Heart left ventricle (tissue), 13 donors: ENCODE measurements at regions not wholly inside any gene's neighbourhood (a gene's known extent, or its start where the extent isn't known, plus 50 kb on each side); places are given as distances from the start of the nearest gene placed in this dataset.

Source experiments
- CTCF ChIP-seq, 12 donors: fragments of 200-600 bp; sonication (generic) in 4 of 12; IDR thresholded peaks; one replicate each; pipeline versions ENCODE4 v1.5.0 to v1.8.0; 2018 to 2022; ENCODE audit warnings: antibody characterized with exemption in 12 of 12, mild to moderate bottlenecking in 5 of 12
- POLR2A ChIP-seq, 2 donors: fragments of 450-650 bp; IDR thresholded peaks; one replicate each; pipeline ENCODE4 v1.6.1; 2017; ENCODE audit warnings: antibody characterized with exemption in 2 of 2, mild to moderate bottlenecking in 2 of 2, moderate library complexity in 2 of 2
- donor health status: ischemic (EF 13 %, LVEDD 7.1; RV severe dilation, severe dysfunction).
- donor health status: DM: no; HTN: yes; CAD: no.
- donor health status: DM: no; HTN: no; CAD: no.
- donor health status: ischemic (EF 25% LVEDD 6.9; RV normal size, moderate dysfunction).
- donor health status: ischemic (EF 25% LVEDD 5.7; RV mildly dilated, moderate dysfunction).
- donor health status: ischemic (EF 35%, LVEDD 5.7; RV mildly dilated, moderate dysfunction).
- donor health status: nonischemic (EF 11% LVEDD 7.7; RV severe dilation, severe dysfunction).
- donor health status: DM: yes; HTN: yes; CAD: no.
- donor health status: PGD.
- donor health status: ischemic (EF 29% LVEDD 5.4; RV normal size, mild dysfunction).
- donor health status: nonischemic (EF 23%, LVEDD 6.1; RV moderate dilation, normal function).

- TF ChIP-seq CTCF (IDR thresholded peaks at IDR 0.05) (no peak), POLR2A (IDR thresholded peaks at IDR 0.05) (no peak)
Observed at GRCh38 chr1:55579332-55580001, 364.3 kb upstream of the USP24 start.
